Activated T-cell treated with anti-CD3 and anti-CD28 coated beads, Interleukin-2, amount 50 U/mL, for 4 hours (primary cell): ENCODE measurements at regions not wholly inside any gene's neighbourhood (a gene's known extent, or its start where the extent isn't known, plus 50 kb on each side); places are given as distances from the start of the nearest gene placed in this dataset.
A peak's percentile ranks its signal among the peaks of the same experiment; 100 is the strongest.

ENCODE experiments used
- ATAC-seq, 2 donors: fragments of 200-7000 bp; cut with Tn5 transposase; one replicate each; pipeline ENCODE4 v1.10.0; 2021
- DNase-seq: peaks from one replicate; pipeline ENCODE4 v3.0.0-alpha.2; 2020
- H3K27me3 Mint-ChIP-seq: one replicate; pipeline ENCODE4 v1.8.0; 2021; ENCODE audit warnings: low read depth, mixed read lengths
- H3K36me3 Mint-ChIP-seq: one replicate; pipeline ENCODE4 v1.8.0; 2022; ENCODE audit warnings: mixed read lengths; ENCODE audit not compliant: insufficient read depth
- H3K4me1 Mint-ChIP-seq: one replicate; pipeline ENCODE4 v1.8.0; 2021; ENCODE audit warnings: low read depth, mixed read lengths
- H3K4me3 Mint-ChIP-seq: one replicate; pipeline ENCODE4 v1.8.0; 2021; ENCODE audit warnings: mild to moderate bottlenecking, moderate library complexity, mixed read lengths
- H3K9me3 Mint-ChIP-seq: one replicate; pipeline ENCODE4 v1.8.0; 2021; ENCODE audit warnings: mixed read lengths

DNA sequence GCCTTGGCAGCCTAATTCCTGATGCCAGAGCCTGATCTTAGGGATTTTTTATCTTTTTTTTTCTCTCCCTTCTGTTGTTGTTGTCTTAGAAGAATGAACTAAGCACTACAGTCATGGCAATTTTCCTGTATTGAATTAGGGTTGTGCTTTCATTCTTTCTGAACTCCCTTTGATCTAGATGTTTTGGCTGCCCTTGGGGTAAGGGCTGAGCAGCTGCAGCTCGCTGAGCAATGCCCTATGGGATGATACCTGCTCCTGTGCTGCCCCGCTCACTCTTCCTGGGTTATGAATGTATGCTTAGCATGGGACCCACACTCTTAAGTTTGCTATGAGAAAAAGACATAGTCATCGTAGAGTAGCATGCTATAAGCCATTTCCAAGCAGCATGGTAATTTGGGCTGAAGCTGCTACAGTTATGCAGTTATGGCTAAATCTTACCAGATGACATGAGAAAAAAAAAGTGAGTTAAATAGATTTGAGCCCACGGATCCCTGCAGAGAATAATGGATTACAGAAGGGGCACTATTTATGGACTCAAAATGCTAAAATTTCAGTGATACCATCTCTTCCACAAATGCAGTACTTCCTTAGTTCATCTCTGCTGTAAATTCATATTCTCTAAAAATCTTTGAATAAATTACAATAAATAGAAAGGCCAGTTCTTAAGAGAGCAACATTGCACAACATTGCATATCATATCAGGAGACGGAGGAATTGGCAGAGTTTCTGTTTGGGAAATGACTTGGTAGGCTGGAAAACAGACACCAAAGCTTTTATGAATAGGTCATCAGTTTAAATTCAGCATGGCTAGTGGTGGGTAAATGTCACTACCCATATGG lies 79.2 kb upstream of the PTHLH start:
- Mint-ChIP-seq H3K4me1 (no peaks in the 10 kb centered on the region), H3K9me3 (peaks cover 2% of the 10 kb centered on the region), H3K4me3 (no peak overlapping the region), H3K27me3 (peaks cover 2% of the 10 kb centered on the region), H3K36me3 (no peaks in the 10 kb centered on the region)
- DNase-seq: no peak
- no peak for ATAC-seq

GRCh38 chr12:28053564-28053963 lies 81.0 kb upstream of the PTHLH start:
- no peak for ATAC-seq
- H3K4me3 Mint-ChIP-seq: no peak overlapping the region
- H3K27me3 Mint-ChIP-seq: peaks cover 2% of the 10 kb centered on the region
- no peaks in the 10 kb centered on the region for H3K36me3 Mint-ChIP-seq
- no peak for DNase-seq
- H3K4me1 Mint-ChIP-seq: no peaks in the 10 kb centered on the region
- H3K9me3 Mint-ChIP-seq: no peaks in the 10 kb centered on the region

DNA sequence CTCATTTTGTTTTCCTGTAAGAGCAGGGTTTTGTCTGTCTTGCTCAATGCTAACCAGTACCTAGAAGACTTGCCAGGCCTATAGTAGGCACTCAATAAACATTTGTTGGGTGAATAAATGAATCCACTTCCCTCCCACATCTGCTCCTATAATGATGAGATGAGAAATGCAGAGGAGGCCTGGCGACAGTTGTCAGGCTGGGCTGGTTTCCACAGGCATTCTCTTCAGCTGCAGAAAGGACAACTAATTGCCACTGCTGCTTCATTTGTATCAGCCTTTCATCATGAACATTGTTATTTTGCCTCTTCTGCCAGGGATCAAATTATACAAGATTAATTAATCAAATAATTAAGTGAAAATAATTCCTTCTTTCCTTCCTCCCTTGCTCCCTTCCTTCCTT lies 82.0 kb upstream of the PTHLH start:
- Mint-ChIP-seq H3K4me3 (no peak overlapping the region), H3K27me3 (peaks cover 2% of the 10 kb centered on the region), H3K36me3 (no peaks in the 10 kb centered on the region), H3K9me3 (no peaks in the 10 kb centered on the region), H3K4me1 (no peaks in the 10 kb centered on the region)
- DNase-seq (no peak), ATAC-seq (no peak)

GRCh38 chr12:28057856-28058615 lies 85.5 kb upstream of the PTHLH start:
- no peaks in the 10 kb centered on the region for H3K9me3 Mint-ChIP-seq
- ATAC-seq (peak in 1 of 2 donors; percentile 32), DNase-seq (no peak)
- peaks cover 2% of the 10 kb centered on the region for H3K27me3 Mint-ChIP-seq
- no peaks in the 10 kb centered on the region for H3K4me1 Mint-ChIP-seq
- no peak overlapping the region for H3K4me3 Mint-ChIP-seq
- no peaks in the 10 kb centered on the region for H3K36me3 Mint-ChIP-seq

DNA sequence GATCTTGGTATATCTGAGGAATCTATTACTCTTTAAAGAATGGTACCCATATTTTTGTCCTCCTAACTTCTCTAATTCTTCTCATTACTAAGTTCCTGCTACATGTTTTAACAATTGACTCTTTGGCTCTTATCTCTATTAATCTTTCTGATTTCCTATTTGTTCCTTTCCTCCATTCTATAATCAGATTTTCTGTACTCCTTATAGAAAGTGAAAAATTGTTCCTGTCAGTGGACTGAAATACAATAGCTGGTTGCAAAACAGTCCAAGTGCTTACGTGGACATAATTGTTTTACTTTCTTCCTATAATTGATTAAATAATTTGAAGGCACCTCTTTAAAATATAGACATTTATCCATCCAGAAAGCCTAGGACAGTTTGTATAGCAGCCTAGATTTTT lies 86.7 kb upstream of the PTHLH start:
- peaks cover 2% of the 10 kb centered on the region for H3K27me3 Mint-ChIP-seq
- no peaks in the 10 kb centered on the region for H3K4me1 Mint-ChIP-seq
- H3K9me3 Mint-ChIP-seq: no peaks in the 10 kb centered on the region
- H3K36me3 Mint-ChIP-seq: no peaks in the 10 kb centered on the region
- no peak for DNase-seq
- no peak overlapping the region for H3K4me3 Mint-ChIP-seq
- ATAC-seq: no peak

DNA sequence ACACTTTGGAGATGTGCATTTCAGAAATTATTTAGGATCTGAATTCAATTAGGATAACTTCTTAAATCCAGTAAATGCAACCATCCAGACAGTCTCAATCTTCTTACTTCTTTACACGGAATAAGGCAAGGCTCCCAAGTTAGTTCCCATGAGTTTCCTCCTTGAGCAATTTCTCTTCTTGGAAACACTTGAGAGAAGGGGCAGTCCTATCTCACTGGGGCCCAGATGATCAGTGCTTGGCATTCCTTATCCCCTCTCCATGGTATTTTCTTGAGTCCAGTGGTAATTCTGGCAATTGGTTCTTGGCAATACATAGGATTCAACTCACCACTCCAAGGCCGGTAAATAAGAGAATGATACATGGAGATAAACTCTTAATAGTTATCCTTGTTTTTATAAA lies 87.1 kb upstream of the PTHLH start:
- Mint-ChIP-seq H3K36me3 (no peaks in the 10 kb centered on the region), H3K4me1 (no peaks in the 10 kb centered on the region), H3K9me3 (no peaks in the 10 kb centered on the region), H3K27me3 (peaks cover 2% of the 10 kb centered on the region), H3K4me3 (no peak overlapping the region)
- DNase-seq (no peak), ATAC-seq (no peak)

- DNase-seq: no peak
- Mint-ChIP-seq H3K4me3 (no peak overlapping the region), H3K36me3 (no peaks in the 10 kb centered on the region), H3K27me3 (no peaks in the 10 kb centered on the region), H3K4me1 (peaks cover 4% of the 10 kb centered on the region), H3K9me3 (no peaks in the 10 kb centered on the region)
- no peak for ATAC-seq
Measured at GRCh38 chr12:28060871-28061270, 88.3 kb upstream of the PTHLH start.

DNA sequence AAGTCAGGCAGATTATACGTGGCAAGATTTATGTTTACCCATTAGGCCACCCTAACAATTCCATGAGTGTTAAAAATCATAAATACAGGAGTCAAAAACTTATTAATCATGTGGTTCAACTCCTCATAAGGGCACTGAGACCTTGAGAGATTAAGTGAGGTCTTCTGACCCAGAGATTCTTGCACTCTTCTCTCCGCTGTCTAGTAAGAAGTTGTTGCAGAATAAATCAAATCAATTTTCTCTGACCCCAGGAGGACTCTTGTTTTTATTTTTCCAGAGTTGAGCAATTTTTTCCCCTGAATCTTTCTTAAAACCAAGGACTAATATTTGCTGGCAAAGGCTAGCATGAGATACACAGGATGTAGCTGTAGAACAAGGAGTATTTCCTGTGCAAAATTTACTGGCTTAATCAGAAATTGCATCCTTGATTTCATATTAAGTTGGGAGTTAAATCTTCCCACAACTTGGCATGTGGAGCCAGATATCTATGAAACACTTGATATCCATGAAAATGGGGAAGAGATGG lies 90.9 kb upstream of the PTHLH start:
- Mint-ChIP-seq H3K9me3 (no peaks in the 10 kb centered on the region), H3K36me3 (no peaks in the 10 kb centered on the region), H3K4me3 (no peak overlapping the region), H3K27me3 (no peaks in the 10 kb centered on the region), H3K4me1 (peaks cover 4% of the 10 kb centered on the region)
- ATAC-seq (no peak), DNase-seq (no peak)

GRCh38 chr12:28065374-28065773 lies 92.8 kb upstream of the PTHLH start:
- DNase-seq (no peak), ATAC-seq (peak; percentile 41 to 43)
- peaks cover 4% of the 10 kb centered on the region for H3K4me1 Mint-ChIP-seq
- H3K9me3 Mint-ChIP-seq: no peaks in the 10 kb centered on the region
- no peaks in the 10 kb centered on the region for H3K27me3 Mint-ChIP-seq
- H3K4me3 Mint-ChIP-seq: no peak overlapping the region
- no peaks in the 10 kb centered on the region for H3K36me3 Mint-ChIP-seq

DNA sequence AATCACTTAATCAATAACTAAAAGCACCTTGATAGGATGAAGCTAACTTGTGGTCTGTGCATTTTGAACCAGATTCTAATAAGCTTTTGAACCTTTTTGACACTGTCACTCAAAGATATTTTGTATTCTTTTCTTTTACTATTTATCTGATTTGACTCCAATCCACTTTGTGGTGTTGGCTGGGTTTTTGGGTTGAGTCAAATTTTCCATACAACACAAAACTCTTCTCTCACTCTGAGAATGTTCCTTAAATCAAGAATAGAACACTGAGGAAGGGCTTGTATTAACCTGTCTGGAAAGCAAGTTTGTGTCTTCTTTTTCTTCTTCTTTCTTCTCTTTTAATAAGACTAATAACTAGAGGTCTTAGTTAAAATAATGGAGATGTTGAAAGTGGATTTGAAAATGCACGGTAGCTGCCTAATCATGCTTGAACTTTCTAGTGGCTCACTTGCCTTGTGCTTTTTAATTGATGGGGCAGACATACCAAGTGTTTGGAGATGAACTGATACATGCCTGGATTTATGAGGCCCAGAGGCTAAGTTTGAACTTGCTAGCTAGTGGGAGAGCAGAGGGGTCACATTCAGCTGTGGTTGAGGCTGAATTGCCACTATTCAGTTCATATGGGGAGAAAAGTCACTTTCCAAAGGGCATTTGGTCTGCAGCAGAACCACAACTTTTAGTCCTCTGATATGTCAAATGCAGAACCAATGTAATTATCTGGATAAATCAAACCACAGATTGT lies 93.5 kb upstream of the PTHLH start:
- H3K9me3 Mint-ChIP-seq: peaks cover 6% of the 10 kb centered on the region
- H3K4me3 Mint-ChIP-seq: no peak overlapping the region
- no peaks in the 10 kb centered on the region for H3K36me3 Mint-ChIP-seq
- ATAC-seq (no peak), DNase-seq (no peak)
- no peaks in the 10 kb centered on the region for H3K27me3 Mint-ChIP-seq
- H3K4me1 Mint-ChIP-seq: peaks cover 4% of the 10 kb centered on the region

DNA sequence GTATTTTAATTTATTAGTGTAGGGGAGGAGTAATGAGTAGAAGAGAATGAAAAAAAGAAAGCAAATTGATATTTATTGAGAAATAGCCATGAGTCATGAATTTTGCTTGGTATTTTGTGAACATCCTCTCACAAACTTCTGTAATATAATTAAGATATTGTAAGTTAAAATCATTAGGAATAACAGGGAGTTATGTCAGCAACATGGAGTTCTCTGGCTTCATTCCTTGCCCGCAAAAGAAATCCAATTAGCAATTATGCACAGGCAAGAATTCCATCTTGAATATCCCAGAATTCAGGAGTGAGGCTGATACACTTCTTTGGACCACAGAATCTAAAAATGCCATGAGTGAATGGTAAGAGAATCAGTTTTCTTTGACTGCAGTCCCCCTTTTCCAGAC lies 94.3 kb upstream of the PTHLH start:
- Mint-ChIP-seq H3K9me3 (peaks cover 8% of the 10 kb centered on the region), H3K4me3 (no peak overlapping the region), H3K27me3 (no peaks in the 10 kb centered on the region), H3K36me3 (no peaks in the 10 kb centered on the region), H3K4me1 (peaks cover 4% of the 10 kb centered on the region)
- ATAC-seq (no peak), DNase-seq (no peak)

DNA sequence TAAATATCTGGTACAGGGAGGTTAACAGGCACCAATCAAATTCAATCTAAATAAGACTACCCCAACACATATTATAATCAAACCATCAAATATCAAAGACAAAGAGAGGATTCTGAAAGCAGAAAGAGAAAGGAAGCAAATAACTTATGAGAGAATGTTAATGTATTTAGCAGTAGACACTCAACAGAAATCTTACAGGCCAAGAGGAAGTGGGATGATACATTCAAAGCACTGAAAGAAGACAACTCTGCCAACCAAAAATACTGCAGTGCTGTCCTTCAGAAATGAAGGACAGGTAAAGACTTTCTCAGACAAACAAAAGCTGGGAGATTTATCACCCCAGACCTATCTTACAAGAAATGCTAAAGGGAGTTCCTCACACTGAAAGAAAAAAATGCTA lies 95.9 kb upstream of the PTHLH start:
- Mint-ChIP-seq H3K9me3 (peaks cover 13% of the 10 kb centered on the region), H3K4me1 (peaks cover 4% of the 10 kb centered on the region), H3K27me3 (no peaks in the 10 kb centered on the region), H3K4me3 (no peak overlapping the region), H3K36me3 (no peaks in the 10 kb centered on the region)
- DNase-seq (no peak), ATAC-seq (no peak)

DNA sequence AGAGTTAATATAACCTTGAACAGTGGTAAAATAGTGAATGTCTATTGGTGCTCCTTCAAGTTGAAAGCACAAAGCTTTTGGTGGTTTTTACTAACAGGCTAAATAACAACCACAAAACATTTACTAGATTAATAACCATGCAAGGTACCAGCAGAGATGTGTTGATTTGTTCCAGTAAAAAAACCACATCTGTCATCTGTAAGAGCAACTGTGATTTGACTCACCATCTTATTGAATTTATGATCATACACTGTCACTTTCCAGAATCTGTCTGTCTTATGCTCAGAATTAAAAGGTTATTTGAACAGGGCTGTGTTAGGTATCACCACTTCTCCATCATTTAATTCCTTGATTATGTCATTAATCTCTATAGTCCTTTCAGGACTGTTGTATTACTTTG lies 107.0 kb upstream of the PTHLH start:
- Mint-ChIP-seq H3K27me3 (peaks cover 4% of the 10 kb centered on the region), H3K9me3 (peaks cover 13% of the 10 kb centered on the region), H3K4me1 (peaks cover 6% of the 10 kb centered on the region), H3K4me3 (no peak overlapping the region), H3K36me3 (peaks cover 2% of the 10 kb centered on the region)
- DNase-seq (no peak), ATAC-seq (peak; percentile 59 to 72)

DNA sequence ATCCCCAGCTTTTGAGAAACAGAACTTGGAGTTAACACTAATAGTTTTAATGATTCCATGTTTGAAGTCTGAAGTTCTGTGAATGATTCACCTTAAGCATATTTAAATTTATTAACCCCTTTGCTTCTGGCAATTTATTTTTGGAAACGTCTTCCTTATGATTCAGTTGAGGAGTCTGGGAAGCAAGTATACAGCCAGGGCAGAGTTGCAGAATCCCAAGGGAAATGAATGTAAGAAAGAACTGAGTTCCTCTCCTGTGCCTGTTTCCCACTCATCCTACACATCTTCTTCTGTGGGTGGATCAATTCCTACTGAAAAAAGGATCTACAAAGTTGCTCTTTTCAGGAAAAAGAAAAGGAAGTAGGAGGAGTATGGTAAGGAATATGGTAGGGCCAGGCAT lies 108.2 kb upstream of the CCDC91 start:
- no peak overlapping the region for H3K4me3 Mint-ChIP-seq
- H3K4me1 Mint-ChIP-seq: peaks cover 11% of the 10 kb centered on the region
- peaks cover 5% of the 10 kb centered on the region for H3K9me3 Mint-ChIP-seq
- ATAC-seq: no peak
- H3K27me3 Mint-ChIP-seq: peaks cover 13% of the 10 kb centered on the region
- DNase-seq: no peak
- no peaks in the 10 kb centered on the region for H3K36me3 Mint-ChIP-seq
